ENCODE measurements at regions not wholly inside any gene's neighbourhood (a gene's known extent, or its start where the extent isn't known, plus 50 kb on each side); places are given as distances from the start of the nearest gene placed in this dataset.
"Not testable (repeated sequence)": the region's sequence is repeated elsewhere in the genome, so short reads cannot be mapped to it uniquely, and the experiment has no call there.

GRCh38 chr12:18887368-18887767 lies 149.4 kb downstream of the CAPZA3 start:
- Mint-ChIP-seq H3K27me3 (ENCODE audit: low read depth) (no peaks in the 10 kb centered on the region), H3K4me3 (ENCODE audit: unreplicated experiment) (no peak overlapping the region), H3K27ac (ENCODE audit: unreplicated experiment) (no peak overlapping the region), H3K4me1 (ENCODE audit: low read depth) (peaks cover 7% of the 10 kb centered on the region), H3K9me3 (ENCODE audit: low read depth) (peaks cover 11% of the 10 kb centered on the region), H3K36me3 (ENCODE audit: low read depth) (peaks cover 1% of the 10 kb centered on the region)
- no peak for DNase-seq (ENCODE audit: low spot score)
- no peak for TF ChIP-seq CTCF (IDR thresholded peaks at IDR 0.05)

- Mint-ChIP-seq H3K4me1 (ENCODE audit: low read depth) (peaks cover 7% of the 10 kb centered on the region), H3K36me3 (ENCODE audit: low read depth) (peaks cover 1% of the 10 kb centered on the region), H3K27ac (ENCODE audit: unreplicated experiment) (no peak overlapping the region), H3K4me3 (ENCODE audit: unreplicated experiment) (no peak overlapping the region), H3K27me3 (ENCODE audit: low read depth) (no peaks in the 10 kb centered on the region), H3K9me3 (ENCODE audit: low read depth) (peaks cover 11% of the 10 kb centered on the region)
- no peak for DNase-seq (ENCODE audit: low spot score)
- TF ChIP-seq CTCF (IDR thresholded peaks at IDR 0.05): no peak
Observed at GRCh38 chr12:18888047-18888446, 150.1 kb downstream of the CAPZA3 start.

- not testable (repeated sequence) for H3K27me3 Mint-ChIP-seq (ENCODE audit: low read depth); H3K36me3 Mint-ChIP-seq (ENCODE audit: low read depth); H3K4me1 Mint-ChIP-seq (ENCODE audit: low read depth); DNase-seq (ENCODE audit: low spot score); H3K4me3 Mint-ChIP-seq (ENCODE audit: unreplicated experiment); H3K27ac Mint-ChIP-seq (ENCODE audit: unreplicated experiment)
- H3K9me3 Mint-ChIP-seq (ENCODE audit: low read depth): peaks cover 11% of the 10 kb centered on the region
Observed at GRCh38 chr12:18890621-18891020, 152.7 kb downstream of the CAPZA3 start.

- H3K36me3 Mint-ChIP-seq (ENCODE audit: low read depth): peaks cover 1% of the 10 kb centered on the region
- H3K27ac Mint-ChIP-seq (ENCODE audit: unreplicated experiment): no peak overlapping the region
- no peak for TF ChIP-seq CTCF (IDR thresholded peaks at IDR 0.05)
- no peak overlapping the region for H3K4me3 Mint-ChIP-seq (ENCODE audit: unreplicated experiment)
- no peaks in the 10 kb centered on the region for H3K27me3 Mint-ChIP-seq (ENCODE audit: low read depth)
- peak; percentile 83 for DNase-seq (ENCODE audit: low spot score)
- peaks cover 11% of the 10 kb centered on the region for H3K9me3 Mint-ChIP-seq (ENCODE audit: low read depth)
- no peaks in the 10 kb centered on the region for H3K4me1 Mint-ChIP-seq (ENCODE audit: low read depth)
Observed at GRCh38 chr12:18895540-18895939, 157.6 kb downstream of the CAPZA3 start.

- no peak for DNase-seq (ENCODE audit: low spot score)
- H3K27me3 Mint-ChIP-seq (ENCODE audit: low read depth): no peaks in the 10 kb centered on the region
- no peaks in the 10 kb centered on the region for H3K4me1 Mint-ChIP-seq (ENCODE audit: low read depth)
- H3K36me3 Mint-ChIP-seq (ENCODE audit: low read depth): peaks cover 1% of the 10 kb centered on the region
- H3K4me3 Mint-ChIP-seq (ENCODE audit: unreplicated experiment): no peak overlapping the region
- TF ChIP-seq CTCF (IDR thresholded peaks at IDR 0.05): no peak
- peaks cover 11% of the 10 kb centered on the region for H3K9me3 Mint-ChIP-seq (ENCODE audit: low read depth)
- H3K27ac Mint-ChIP-seq (ENCODE audit: unreplicated experiment): no peak overlapping the region
Observed at GRCh38 chr12:18895946-18896345, 158.0 kb downstream of the CAPZA3 start.

- H3K9me3 Mint-ChIP-seq (ENCODE audit: low read depth): peaks cover 3% of the 10 kb centered on the region
- H3K27me3 Mint-ChIP-seq (ENCODE audit: low read depth): no peaks in the 10 kb centered on the region
- no peak for DNase-seq (ENCODE audit: low spot score)
- no peak for TF ChIP-seq CTCF (IDR thresholded peaks at IDR 0.05)
- H3K27ac Mint-ChIP-seq (ENCODE audit: unreplicated experiment): no peak overlapping the region
- no peak overlapping the region for H3K4me3 Mint-ChIP-seq (ENCODE audit: unreplicated experiment)
- H3K4me1 Mint-ChIP-seq (ENCODE audit: low read depth): no peaks in the 10 kb centered on the region
- H3K36me3 Mint-ChIP-seq (ENCODE audit: low read depth): no peaks in the 10 kb centered on the region
Observed at GRCh38 chr12:18897823-18898222, 159.9 kb downstream of the CAPZA3 start.
